GM12874 (cell line): ENCODE measurements at regions not wholly inside any gene's neighbourhood (a gene's known extent, or its start where the extent isn't known, plus 50 kb on each side); places are given as distances from the start of the nearest gene placed in this dataset.

ENCODE experiments used
- CTCF ChIP-seq: IDR thresholded peaks from 2 replicates; pipeline ENCODE4 v1.5.1; 2011; ENCODE audit warnings: low read depth, mild to moderate bottlenecking, control low read depth, low read length, moderate library complexity; ENCODE audit not compliant: insufficient read depth

DNA sequence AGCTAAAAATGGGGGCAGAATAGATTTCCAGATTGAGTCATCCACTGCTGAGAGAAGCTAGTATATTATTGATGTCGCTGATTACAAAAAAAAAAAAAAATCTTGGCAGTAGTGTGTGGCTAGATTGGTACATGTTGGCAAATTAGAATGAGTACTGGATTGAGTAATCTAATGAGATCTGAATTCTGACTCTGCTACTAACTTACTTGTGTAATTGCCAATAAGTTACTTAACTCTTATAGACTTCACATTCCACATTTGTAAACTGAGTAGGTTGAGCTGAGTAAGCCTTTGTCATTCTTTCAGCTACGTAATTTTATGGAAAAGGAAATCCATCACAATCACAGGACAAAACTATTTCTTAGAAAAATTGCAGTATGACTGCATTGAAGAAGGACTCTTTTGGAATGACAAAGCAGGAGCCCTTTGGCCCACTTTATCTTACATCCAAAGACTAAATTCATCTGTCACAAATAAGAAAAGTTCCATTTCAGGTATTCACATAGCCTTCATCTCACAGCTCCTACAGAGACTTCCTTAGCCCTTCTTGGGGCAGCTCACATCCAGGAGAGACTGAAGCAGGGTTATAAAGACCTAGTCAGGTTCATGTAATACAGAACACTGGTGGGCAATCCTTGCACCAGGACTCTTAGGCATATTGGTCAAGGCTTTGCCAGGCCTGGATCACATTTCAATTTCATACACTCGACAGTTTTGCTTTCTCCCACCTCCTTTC is 197.3 kb upstream of the CPNE8 start:
- TF ChIP-seq CTCF, result no peak

GRCh38 chr12:39095636-39096330 is 190.4 kb upstream of the CPNE8 start:
- no peak for TF ChIP-seq CTCF

DNA sequence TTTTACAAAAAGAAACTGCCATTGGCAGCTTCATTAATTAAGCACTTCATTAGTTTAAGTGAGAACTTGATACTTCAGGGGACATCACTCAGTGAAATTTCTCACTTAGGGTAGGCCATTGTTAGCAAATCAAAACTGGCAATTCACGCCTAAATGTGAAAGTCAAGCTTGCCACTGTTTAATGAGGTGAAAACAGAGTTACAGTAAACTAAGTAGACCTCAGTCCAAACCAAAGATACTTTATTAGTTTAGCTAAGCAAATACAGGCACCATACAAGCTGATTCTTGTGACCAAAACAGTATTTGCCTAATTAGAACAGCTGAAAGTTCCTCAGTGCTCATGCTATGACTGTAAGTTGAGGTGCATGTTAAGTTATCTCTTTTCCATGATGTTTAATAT is 176.5 kb upstream of the CPNE8 start:
- TF ChIP-seq CTCF, result no peak

DNA sequence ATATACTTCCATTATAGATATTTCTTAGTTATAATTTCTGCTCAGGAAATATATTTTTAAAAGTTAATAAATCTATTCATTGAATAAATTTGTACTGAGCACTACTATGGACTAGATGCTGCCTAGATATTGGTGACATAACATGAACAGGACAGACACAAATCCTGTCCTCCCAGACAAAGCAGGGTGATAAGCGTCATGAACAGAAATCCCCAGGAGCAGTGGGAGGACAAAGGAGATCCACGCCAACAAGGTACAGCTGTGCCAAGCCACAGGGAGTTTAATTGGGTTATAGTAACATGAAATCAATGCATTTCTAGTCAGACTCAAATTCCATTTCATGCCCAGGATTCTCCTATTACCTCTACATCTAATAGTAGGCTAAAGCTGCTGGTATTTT is 171.8 kb upstream of the CPNE8 start:
- TF ChIP-seq CTCF, result no peak

DNA sequence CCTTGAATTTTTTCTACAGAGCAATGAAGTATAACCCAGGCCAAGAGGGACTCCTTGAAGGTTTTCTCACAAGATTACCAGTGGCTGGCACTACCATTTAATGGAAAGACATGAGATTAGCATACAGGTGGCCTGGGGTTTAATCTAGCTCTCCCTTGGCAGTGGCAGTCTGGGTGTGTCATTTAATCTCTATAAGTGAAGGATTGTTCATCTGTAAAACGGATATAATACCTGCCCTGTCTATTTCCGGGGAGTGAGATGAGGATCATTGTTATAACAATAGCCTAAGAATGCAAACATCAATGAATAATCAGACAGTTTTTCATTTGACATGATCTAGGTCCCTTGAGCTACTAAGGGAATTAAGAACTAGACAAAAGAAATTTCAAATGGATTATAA is 168.7 kb upstream of the CPNE8 start:
- TF ChIP-seq CTCF, result no peak

DNA sequence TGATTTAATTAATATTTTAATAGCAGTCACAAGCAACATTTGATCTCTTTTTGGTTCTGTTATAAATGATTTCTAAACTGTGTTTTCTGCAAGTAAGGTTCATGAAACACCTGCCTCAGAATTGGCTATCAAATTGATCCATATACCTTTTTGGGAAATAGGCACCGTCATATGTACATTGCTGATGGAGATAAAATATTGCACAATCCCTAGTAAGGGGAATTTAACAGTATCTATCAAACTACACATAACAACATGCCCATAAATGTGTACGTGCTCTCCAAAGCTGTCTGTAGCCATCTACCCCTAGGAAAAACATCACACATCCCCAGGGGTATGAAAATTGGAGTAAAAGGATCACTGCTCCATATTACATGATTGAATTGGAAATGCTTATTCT is 167.3 kb upstream of the CPNE8 start:
- TF ChIP-seq CTCF, result no peak

- TF ChIP-seq CTCF, result no peak
Observed at GRCh38 chr12:39071611-39072010, 166.2 kb upstream of the CPNE8 start.
